K562 (cell line): ENCODE measurements at regions not wholly inside any gene's neighbourhood (a gene's known extent, or its start where the extent isn't known, plus 50 kb on each side); places are given as distances from the start of the nearest gene placed in this dataset.

Experiments used
- ADNP ChIP-seq: fragments of 200-800 bp; sonication (Bioruptor generic); IDR thresholded peaks from 2 replicates; pipeline ENCODE4 v1.6.1; 2016; ENCODE audit warnings: missing genetic modification characterization, missing compliant biosample characterization
- BDP1 ChIP-seq: IDR thresholded peaks from 3 replicates; pipeline ENCODE4 v1.6.1; 2011; ENCODE audit not compliant: insufficient read length, insufficient read depth
- PML ChIP-seq: IDR thresholded peaks from 2 replicates; pipeline ENCODE4 v1.6.1; 2012; ENCODE audit warnings: low read length, inconsistent platforms
- SRSF1 ChIP-seq: fragments of 200-400 bp; formaldehyde crosslinking; IDR thresholded peaks from 2 replicates; pipeline ENCODE4 v1.6.1; 2017; ENCODE audit warnings: mild to moderate bottlenecking, low read depth, low read length, moderate library complexity
- ZBTB7A ChIP-seq: IDR thresholded peaks from 2 replicates; pipeline ENCODE4 v1.6.1; 2011; ENCODE audit warnings: low read depth, mild to moderate bottlenecking, low read length, moderate library complexity, borderline replicate concordance; ENCODE audit not compliant: control insufficient read depth
- ZNF143 ChIP-seq: sonication (generic); formaldehyde crosslinking; IDR thresholded peaks from 2 replicates; pipeline ENCODE4 v1.9.0; 2022; ENCODE audit warnings: mild to moderate bottlenecking, missing genetic modification reagents
- TF ChIP-seq, protein P1 (sequence below): fragments of 250-450 bp; sonication (Bioruptor Pico); IDR thresholded peaks from 2 replicates; pipeline ENCODE4 v1.5.0; 2021; ENCODE audit warnings: mild to moderate bottlenecking, borderline replicate concordance
- TF ChIP-seq, protein P2 (sequence below): fragments of 450-650 bp; conservative IDR thresholded peaks from 2 replicates; pipeline ENCODE4 v1.6.1; 2016; ENCODE audit warnings: missing genetic modification characterization, low read depth, mild to moderate bottlenecking, missing compliant biosample characterization, moderate library complexity
- TF ChIP-seq, protein P3 (sequence below): fragments of 450-650 bp; formaldehyde crosslinking; conservative IDR thresholded peaks from 2 replicates; pipeline ENCODE4 v1.4.0; 2022; ENCODE audit warnings: mild to moderate bottlenecking, missing genetic modification characterization
- TF ChIP-seq, protein P4 (sequence below): fragments of 450-650 bp; IDR thresholded peaks from 2 replicates; pipeline ENCODE4 v1.6.1; 2016; ENCODE audit warnings: antibody characterized with exemption
- TF ChIP-seq, protein P5 (sequence below): sonication (generic); formaldehyde crosslinking; IDR thresholded peaks from 2 replicates; pipeline ENCODE4 v1.8.0; 2023; ENCODE audit warnings: mild to moderate bottlenecking, missing genetic modification reagents
- TF ChIP-seq, protein P6 (sequence below), 2 experiments: IDR thresholded peaks in 1 of 2; conservative IDR thresholded peaks in 1 of 2; 2 replicates each; pipeline ENCODE4 v1.6.1; 2016; ENCODE audit warnings: low read depth in 2 of 2, mild to moderate bottlenecking in 1 of 2, missing compliant biosample characterization in 1 of 2, missing genetic modification characterization in 1 of 2, moderate library complexity in 1 of 2
- TF ChIP-seq, protein P7 (sequence below): fragments of 250-450 bp; sonication (Bioruptor Pico); IDR thresholded peaks from 2 replicates; pipeline ENCODE4 v1.5.0; 2021

DNA sequence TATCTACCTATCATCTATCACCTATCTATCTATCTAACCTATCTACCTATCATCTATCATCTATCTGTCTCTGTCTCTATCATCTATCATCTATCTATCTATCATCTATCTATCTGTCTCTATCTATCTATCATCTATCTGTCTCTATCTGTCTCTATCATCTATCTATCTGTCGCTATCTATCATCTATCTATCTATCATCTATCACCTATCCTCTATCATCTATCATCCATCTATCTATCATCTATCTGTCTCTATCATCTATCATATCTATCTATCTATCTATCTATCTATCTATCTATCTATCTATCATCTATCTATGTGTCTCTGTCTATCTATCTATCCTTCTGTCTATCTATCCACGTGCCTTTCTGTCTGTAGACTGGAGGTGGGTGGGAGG is 59.5 kb upstream of the FAM20C start (continued):
- TF ChIP-seq, protein P1, sequence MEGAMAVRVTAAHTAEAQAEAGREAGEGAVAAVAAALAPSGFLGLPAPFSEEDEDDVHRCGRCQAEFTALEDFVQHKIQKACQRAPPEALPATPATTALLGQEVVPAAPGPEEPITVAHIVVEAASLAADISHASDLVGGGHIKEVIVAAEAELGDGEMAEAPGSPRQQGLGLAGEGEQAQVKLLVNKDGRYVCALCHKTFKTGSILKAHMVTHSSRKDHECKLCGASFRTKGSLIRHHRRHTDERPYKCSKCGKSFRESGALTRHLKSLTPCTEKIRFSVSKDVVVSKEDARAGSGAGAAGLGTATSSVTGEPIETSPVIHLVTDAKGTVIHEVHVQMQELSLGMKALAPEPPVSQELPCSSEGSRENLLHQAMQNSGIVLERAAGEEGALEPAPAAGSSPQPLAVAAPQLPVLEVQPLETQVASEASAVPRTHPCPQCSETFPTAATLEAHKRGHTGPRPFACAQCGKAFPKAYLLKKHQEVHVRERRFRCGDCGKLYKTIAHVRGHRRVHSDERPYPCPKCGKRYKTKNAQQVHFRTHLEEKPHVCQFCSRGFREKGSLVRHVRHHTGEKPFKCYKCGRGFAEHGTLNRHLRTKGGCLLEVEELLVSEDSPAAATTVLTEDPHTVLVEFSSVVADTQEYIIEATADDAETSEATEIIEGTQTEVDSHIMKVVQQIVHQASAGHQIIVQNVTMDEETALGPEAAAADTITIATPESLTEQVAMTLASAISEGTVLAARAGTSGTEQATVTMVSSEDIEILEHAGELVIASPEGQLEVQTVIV (CRISPR knock-in tag) = no peak
- TF ChIP-seq, protein P2, sequence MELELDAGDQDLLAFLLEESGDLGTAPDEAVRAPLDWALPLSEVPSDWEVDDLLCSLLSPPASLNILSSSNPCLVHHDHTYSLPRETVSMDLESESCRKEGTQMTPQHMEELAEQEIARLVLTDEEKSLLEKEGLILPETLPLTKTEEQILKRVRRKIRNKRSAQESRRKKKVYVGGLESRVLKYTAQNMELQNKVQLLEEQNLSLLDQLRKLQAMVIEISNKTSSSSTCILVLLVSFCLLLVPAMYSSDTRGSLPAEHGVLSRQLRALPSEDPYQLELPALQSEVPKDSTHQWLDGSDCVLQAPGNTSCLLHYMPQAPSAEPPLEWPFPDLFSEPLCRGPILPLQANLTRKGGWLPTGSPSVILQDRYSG (tag) = no peak
- TF ChIP-seq, protein P3, sequence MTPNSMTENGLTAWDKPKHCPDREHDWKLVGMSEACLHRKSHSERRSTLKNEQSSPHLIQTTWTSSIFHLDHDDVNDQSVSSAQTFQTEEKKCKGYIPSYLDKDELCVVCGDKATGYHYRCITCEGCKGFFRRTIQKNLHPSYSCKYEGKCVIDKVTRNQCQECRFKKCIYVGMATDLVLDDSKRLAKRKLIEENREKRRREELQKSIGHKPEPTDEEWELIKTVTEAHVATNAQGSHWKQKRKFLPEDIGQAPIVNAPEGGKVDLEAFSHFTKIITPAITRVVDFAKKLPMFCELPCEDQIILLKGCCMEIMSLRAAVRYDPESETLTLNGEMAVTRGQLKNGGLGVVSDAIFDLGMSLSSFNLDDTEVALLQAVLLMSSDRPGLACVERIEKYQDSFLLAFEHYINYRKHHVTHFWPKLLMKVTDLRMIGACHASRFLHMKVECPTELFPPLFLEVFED = 0 out of 2 replicates have a peak, but pooled peaks have one; percentile 12
- TF ChIP-seq BDP1 (no peak), SRSF1 (no peak), ADNP (no peak), ZBTB7A (no peak), ZNF143 (no peak), PML (no peak)
- TF ChIP-seq, protein P4, sequence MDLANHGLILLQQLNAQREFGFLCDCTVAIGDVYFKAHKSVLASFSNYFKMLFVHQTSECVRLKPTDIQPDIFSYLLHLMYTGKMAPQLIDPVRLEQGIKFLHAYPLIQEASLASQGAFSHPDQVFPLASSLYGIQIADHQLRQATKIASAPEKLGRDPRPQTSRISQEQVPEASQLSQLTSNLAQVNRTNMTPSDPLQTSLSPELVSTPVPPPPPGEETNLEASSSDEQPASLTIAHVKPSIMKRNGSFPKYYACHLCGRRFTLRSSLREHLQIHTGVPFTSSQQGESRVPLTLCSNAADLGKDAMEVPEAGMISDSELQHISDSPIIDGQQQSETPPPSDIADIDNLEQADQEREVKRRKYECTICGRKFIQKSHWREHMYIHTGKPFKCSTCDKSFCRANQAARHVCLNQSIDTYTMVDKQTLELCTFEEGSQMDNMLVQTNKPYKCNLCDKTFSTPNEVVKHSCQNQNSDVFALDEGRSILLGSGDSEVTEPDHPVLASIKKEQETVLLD = peak; percentile 91
- TF ChIP-seq, protein P5, sequence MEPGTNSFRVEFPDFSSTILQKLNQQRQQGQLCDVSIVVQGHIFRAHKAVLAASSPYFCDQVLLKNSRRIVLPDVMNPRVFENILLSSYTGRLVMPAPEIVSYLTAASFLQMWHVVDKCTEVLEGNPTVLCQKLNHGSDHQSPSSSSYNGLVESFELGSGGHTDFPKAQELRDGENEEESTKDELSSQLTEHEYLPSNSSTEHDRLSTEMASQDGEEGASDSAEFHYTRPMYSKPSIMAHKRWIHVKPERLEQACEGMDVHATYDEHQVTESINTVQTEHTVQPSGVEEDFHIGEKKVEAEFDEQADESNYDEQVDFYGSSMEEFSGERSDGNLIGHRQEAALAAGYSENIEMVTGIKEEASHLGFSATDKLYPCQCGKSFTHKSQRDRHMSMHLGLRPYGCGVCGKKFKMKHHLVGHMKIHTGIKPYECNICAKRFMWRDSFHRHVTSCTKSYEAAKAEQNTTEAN = no peak
- TF ChIP-seq, protein P6, sequence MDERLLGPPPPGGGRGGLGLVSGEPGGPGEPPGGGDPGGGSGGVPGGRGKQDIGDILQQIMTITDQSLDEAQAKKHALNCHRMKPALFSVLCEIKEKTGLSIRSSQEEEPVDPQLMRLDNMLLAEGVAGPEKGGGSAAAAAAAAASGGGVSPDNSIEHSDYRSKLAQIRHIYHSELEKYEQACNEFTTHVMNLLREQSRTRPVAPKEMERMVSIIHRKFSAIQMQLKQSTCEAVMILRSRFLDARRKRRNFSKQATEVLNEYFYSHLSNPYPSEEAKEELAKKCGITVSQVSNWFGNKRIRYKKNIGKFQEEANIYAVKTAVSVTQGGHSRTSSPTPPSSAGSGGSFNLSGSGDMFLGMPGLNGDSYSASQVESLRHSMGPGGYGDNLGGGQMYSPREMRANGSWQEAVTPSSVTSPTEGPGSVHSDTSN (CRISPR knock-in tag; IDR thresholded peaks at IDR 0.05; ENCODE audit: low read depth) = no peak
- TF ChIP-seq, protein P6 (tag; conservative IDR thresholded peaks at IDR 0.05; ENCODE audit: low read depth) = no peak
- TF ChIP-seq, protein P7, sequence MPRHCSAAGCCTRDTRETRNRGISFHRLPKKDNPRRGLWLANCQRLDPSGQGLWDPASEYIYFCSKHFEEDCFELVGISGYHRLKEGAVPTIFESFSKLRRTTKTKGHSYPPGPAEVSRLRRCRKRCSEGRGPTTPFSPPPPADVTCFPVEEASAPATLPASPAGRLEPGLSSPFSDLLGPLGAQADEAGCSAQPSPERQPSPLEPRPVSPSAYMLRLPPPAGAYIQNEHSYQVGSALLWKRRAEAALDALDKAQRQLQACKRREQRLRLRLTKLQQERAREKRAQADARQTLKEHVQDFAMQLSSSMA (CRISPR knock-in tag) = no peak
